ENCODE measurements at regions not wholly inside any gene's neighbourhood (a gene's known extent, or its start where the extent isn't known, plus 50 kb on each side); places are given as distances from the start of the nearest gene placed in this dataset.
"Not testable (repeated sequence)": the region's sequence is repeated elsewhere in the genome, so short reads cannot be mapped to it uniquely, and the experiment has no call there.

DNA sequence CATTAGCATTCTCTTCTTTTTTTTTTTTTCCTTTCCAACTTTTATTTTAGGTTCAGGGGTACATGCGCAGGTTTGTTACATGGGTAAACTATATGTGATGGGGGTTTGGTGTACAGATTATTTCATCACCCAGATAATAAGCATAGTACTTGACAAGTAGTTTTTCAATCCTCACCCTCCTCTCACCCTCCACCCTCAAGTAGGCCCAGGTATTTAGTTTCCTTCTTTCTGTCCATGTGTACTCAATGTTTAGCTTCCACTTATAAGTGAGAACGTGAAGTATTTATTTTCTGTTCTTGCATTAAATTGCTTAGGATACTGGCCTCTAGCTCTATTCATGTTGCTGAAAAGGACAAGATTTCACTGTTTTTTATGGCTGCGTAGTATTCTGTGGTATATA is 140.8 kb upstream of the PGRMC2 start:
- no peaks in the 10 kb centered on the region for H3K27me3 ChIP-seq
- no peak overlapping the region for H3K27ac ChIP-seq
- H3K79me2 ChIP-seq: no peaks in the 10 kb centered on the region
- TF ChIP-seq, protein P1, sequence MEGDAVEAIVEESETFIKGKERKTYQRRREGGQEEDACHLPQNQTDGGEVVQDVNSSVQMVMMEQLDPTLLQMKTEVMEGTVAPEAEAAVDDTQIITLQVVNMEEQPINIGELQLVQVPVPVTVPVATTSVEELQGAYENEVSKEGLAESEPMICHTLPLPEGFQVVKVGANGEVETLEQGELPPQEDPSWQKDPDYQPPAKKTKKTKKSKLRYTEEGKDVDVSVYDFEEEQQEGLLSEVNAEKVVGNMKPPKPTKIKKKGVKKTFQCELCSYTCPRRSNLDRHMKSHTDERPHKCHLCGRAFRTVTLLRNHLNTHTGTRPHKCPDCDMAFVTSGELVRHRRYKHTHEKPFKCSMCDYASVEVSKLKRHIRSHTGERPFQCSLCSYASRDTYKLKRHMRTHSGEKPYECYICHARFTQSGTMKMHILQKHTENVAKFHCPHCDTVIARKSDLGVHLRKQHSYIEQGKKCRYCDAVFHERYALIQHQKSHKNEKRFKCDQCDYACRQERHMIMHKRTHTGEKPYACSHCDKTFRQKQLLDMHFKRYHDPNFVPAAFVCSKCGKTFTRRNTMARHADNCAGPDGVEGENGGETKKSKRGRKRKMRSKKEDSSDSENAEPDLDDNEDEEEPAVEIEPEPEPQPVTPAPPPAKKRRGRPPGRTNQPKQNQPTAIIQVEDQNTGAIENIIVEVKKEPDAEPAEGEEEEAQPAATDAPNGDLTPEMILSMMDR (IDR thresholded peaks at IDR 0.05; ENCODE audit: poor library complexity): no peak
- TF ChIP-seq EZH2phosphoT487 (IDR thresholded peaks at IDR 0.05; ENCODE audit: low read depth, severe bottlenecking, unreplicated experiment) (no peak), EZH2 (IDR thresholded peaks at IDR 0.05; ENCODE audit: borderline replicate concordance) (no peak)
- H3K9me3 ChIP-seq (ENCODE audit: low read depth): no peaks in the 10 kb centered on the region
- H3K36me3 ChIP-seq (replicated peaks; ENCODE audit: insufficient read depth, low read depth): no peaks in the 10 kb centered on the region
- H3K9me2 ChIP-seq (replicated peaks; ENCODE audit: insufficient read depth): no peaks in the 10 kb centered on the region
- H3K4me3 ChIP-seq: no peak overlapping the region
- DNase-seq (ENCODE audit: low spot score): no peak
- H3K4me2 ChIP-seq: no peak overlapping the region
- H2AFZ ChIP-seq: no peak overlapping the region
- no peaks in the 10 kb centered on the region for H3K4me1 ChIP-seq (ENCODE audit: insufficient read depth)
- H4K20me1 ChIP-seq (ENCODE audit: insufficient read depth, poor library complexity, severe bottlenecking): no peaks in the 10 kb centered on the region
- 97% methylated on average over 3 of the region's 3 CpGs for WGBS (ENCODE audit: low lambda C conversion rate, missing lambda C conversion rate)

DNA sequence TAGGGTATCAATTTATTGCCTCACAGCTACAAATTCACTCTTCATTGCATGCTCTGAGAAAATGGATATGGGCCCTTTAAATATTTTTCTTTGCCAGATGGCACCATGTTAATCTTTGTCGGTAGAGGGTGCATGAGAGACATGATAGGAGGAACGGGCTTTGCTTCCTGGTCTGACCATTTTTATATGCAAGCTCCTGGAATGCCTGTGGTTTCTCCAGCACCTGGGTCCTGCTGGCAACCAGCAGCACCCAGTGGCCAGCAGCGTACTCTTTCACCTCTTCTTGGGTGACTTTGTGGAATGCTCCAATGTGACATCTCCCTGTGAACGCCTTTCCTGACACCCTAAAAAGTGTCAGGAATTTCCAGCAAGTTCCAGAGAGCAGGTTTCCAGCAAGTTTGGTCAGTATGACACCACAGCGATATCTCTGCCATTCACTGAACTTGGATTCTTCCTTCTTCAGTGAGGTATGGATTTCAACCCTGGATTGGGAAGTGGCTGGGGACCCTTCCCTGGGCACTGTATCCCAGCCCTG is 140.3 kb upstream of the PGRMC2 start:
- no peaks in the 10 kb centered on the region for H3K9me3 ChIP-seq (ENCODE audit: low read depth)
- WGBS (ENCODE audit: low lambda C conversion rate, missing lambda C conversion rate): 58% methylated on average over 5 of the region's 5 CpGs
- peak; percentile 66 for DNase-seq (ENCODE audit: low spot score)
- no peak overlapping the region for H3K4me3 ChIP-seq
- no peak overlapping the region for H3K27ac ChIP-seq
- TF ChIP-seq EZH2phosphoT487 (IDR thresholded peaks at IDR 0.05; ENCODE audit: low read depth, severe bottlenecking, unreplicated experiment): no peak
- TF ChIP-seq, protein P1 (IDR thresholded peaks at IDR 0.05; ENCODE audit: poor library complexity): peak; percentile 47
- TF ChIP-seq EZH2 (IDR thresholded peaks at IDR 0.05; ENCODE audit: borderline replicate concordance): no peak
- H3K4me2 ChIP-seq: no peak overlapping the region
- no peaks in the 10 kb centered on the region for H3K4me1 ChIP-seq (ENCODE audit: insufficient read depth)
- H3K79me2 ChIP-seq: no peaks in the 10 kb centered on the region
- H4K20me1 ChIP-seq (ENCODE audit: insufficient read depth, poor library complexity, severe bottlenecking): no peaks in the 10 kb centered on the region
- H2AFZ ChIP-seq: no peak overlapping the region
- no peaks in the 10 kb centered on the region for H3K27me3 ChIP-seq
- no peaks in the 10 kb centered on the region for H3K9me2 ChIP-seq (replicated peaks; ENCODE audit: insufficient read depth)
- no peaks in the 10 kb centered on the region for H3K36me3 ChIP-seq (replicated peaks; ENCODE audit: insufficient read depth, low read depth)

DNA sequence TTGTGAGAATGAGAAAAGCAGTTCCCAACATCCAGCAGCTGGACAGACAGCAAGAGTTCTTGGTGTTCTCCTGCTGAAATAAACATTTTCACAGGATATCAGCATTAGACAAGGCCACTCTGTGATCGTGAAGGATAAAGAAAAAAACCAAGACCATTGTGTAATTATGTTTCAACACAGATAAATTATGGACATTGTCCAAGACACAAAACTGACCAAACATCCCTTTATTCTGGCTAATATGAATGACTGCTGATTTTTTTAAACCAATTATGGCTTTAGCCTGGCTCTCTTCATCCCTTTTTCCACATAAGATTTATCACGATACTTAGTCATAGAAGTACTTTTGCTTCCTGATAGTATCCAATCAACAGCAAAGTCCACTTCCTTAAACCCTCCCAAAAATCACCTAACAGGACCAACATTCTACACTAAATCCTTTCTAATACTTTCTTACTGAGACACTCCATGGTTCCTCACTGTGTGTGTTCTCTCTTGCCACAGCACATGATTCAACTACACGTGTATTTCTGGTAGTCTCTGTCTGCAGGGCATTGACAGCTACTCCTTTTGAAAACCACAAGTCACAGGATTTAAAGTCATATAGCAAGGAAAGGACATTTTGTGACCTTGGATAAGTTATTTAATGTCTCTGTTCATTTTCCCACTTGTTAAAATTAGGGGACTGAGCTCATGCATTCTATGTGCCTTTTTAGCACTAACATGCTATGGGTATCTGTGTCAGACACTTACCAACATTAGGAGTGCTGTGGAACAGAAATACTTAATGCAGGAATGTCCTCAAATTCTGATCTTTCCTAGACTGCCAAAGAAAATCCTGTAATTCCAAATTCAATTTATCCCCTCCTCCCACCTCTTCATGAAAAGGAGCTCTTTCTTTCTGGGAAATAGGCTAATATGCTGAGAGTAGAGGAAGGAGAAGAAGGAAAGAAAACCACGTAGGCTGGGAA is 137.2 kb upstream of the PGRMC2 start:
- DNase-seq (ENCODE audit: low spot score): no peak
- Histone ChIP-seq H3K27me3 (no peaks in the 10 kb centered on the region), H4K20me1 (ENCODE audit: insufficient read depth, poor library complexity, severe bottlenecking) (no peaks in the 10 kb centered on the region), H3K4me1 (ENCODE audit: insufficient read depth) (no peaks in the 10 kb centered on the region), H3K4me2 (no peak overlapping the region), H3K36me3 (replicated peaks; ENCODE audit: insufficient read depth, low read depth) (no peaks in the 10 kb centered on the region), H3K4me3 (no peak overlapping the region), H3K27ac (no peak overlapping the region), H2AFZ (no peak overlapping the region), H3K79me2 (no peaks in the 10 kb centered on the region), H3K9me3 (ENCODE audit: low read depth) (no peaks in the 10 kb centered on the region), H3K9me2 (replicated peaks; ENCODE audit: insufficient read depth) (no peaks in the 10 kb centered on the region)
- TF ChIP-seq EZH2 (IDR thresholded peaks at IDR 0.05; ENCODE audit: borderline replicate concordance): no peak
- TF ChIP-seq, protein P1 (IDR thresholded peaks at IDR 0.05; ENCODE audit: poor library complexity): no peak
- no peak for TF ChIP-seq EZH2phosphoT487 (IDR thresholded peaks at IDR 0.05; ENCODE audit: low read depth, severe bottlenecking, unreplicated experiment)
- WGBS (ENCODE audit: low lambda C conversion rate, missing lambda C conversion rate): 74% methylated on average over 4 of the region's 4 CpGs

DNA sequence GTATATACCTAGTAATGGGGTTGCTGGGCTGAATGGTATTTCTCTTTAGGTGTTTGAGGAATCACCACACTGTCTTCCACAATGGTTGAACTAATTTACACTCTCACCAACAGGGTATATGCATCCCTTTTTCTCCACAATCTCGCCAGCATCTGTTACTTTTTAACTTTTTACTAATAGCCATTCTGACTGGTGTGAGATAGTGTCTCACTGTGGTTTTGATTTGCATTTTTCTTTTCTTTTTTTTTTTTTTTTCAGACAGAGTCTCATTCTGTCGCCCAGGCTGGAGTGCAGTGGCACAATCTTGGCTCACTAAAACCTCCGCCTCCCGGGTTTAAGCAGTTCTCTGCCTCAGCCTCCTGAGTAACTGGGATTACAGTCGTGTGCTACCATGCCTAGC is 134.7 kb upstream of the PGRMC2 start:
- WGBS (ENCODE audit: low lambda C conversion rate, missing lambda C conversion rate): 92% methylated on average over 5 of the region's 5 CpGs
- not testable (repeated sequence) for H3K9me3 ChIP-seq (ENCODE audit: low read depth); H3K4me2 ChIP-seq; H4K20me1 ChIP-seq (ENCODE audit: insufficient read depth, poor library complexity, severe bottlenecking); H3K36me3 ChIP-seq (replicated peaks; ENCODE audit: insufficient read depth, low read depth); H3K79me2 ChIP-seq; H3K27me3 ChIP-seq; H2AFZ ChIP-seq; H3K9me2 ChIP-seq (replicated peaks; ENCODE audit: insufficient read depth); H3K4me1 ChIP-seq (ENCODE audit: insufficient read depth); DNase-seq (ENCODE audit: low spot score); H3K27ac ChIP-seq; H3K4me3 ChIP-seq

Data from hepatocyte (in vitro differentiated cells).